ENCODE measurements at regions not wholly inside any gene's neighbourhood (a gene's known extent, or its start where the extent isn't known, plus 50 kb on each side); places are given as distances from the start of the nearest gene placed in this dataset.
A peak's percentile ranks its signal among the peaks of the same experiment; 100 is the strongest.

GRCh38 chr6:43970913-43971775, 156.1 kb downstream of the MRPL14 start (continued):
- TF ChIP-seq, protein P1, sequence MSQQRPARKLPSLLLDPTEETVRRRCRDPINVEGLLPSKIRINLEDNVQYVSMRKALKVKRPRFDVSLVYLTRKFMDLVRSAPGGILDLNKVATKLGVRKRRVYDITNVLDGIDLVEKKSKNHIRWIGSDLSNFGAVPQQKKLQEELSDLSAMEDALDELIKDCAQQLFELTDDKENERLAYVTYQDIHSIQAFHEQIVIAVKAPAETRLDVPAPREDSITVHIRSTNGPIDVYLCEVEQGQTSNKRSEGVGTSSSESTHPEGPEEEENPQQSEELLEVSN (IDR thresholded peaks at IDR 0.05; ENCODE audit: borderline replicate concordance in 1 of 2, extremely low read depth in 1 of 2, insufficient read depth in 1 of 2, insufficient read length in 1 of 2, low read depth in 1 of 2, low read length in 1 of 2, poor library complexity in 1 of 2, severe bottlenecking in 1 of 2), result peak; percentile 10 to 28
- TF ChIP-seq BRD4 (IDR thresholded peaks at IDR 0.05) (peak; percentile 59; the same call in 1 of the 2 replicates), ZFP36 (IDR thresholded peaks at IDR 0.05; ENCODE audit: low read depth, low read length, partially characterized antibody) (no peak), SP2 (IDR thresholded peaks at IDR 0.05; ENCODE audit: extremely low read depth, low read depth, low read length, poor library complexity, severe bottlenecking) (no peak), ZNF3 (CRISPR knock-in tag; IDR thresholded peaks at IDR 0.05) (0 out of 2 replicates have a peak, but pooled peaks have one; percentile 39), RAD51 (IDR thresholded peaks at IDR 0.05; ENCODE audit: borderline replicate concordance, low read depth) (no peak; the same call in 1 of the 2 replicates), KDM5B (IDR thresholded peaks at IDR 0.05; ENCODE audit: insufficient replicate concordance, low read depth, low read length) (peak; percentile 51), NFRKB (IDR thresholded peaks at IDR 0.05; ENCODE audit: low read depth) (peak; percentile 55), TFE3 (CRISPR knock-in tag; IDR thresholded peaks at IDR 0.05) (peak; percentile 12; the same call in 1 of the 2 replicates), CTBP1 (IDR thresholded peaks at IDR 0.05; ENCODE audit: borderline replicate concordance) (peak; percentile 53), PML (IDR thresholded peaks at IDR 0.05; ENCODE audit: low read length) (no peak), RBBP5 (IDR thresholded peaks at IDR 0.05; ENCODE audit: borderline replicate concordance, insufficient read depth, low read length, poor library complexity, severe bottlenecking) (peak; percentile 14), PPARD (CRISPR knock-in tag; IDR thresholded peaks at IDR 0.05) (no peak), CHCHD3 (CRISPR knock-in tag; IDR thresholded peaks at IDR 0.05) (no peak), CREB1 (IDR thresholded peaks at IDR 0.05) (no peak), CREB1 (CRISPR knock-in tag; IDR thresholded peaks at IDR 0.05) (0 out of 2 replicates have a peak, but pooled peaks have one; percentile 41), ZNF785 (CRISPR knock-in tag; IDR thresholded peaks at IDR 0.05) (no peak), PHF8 (IDR thresholded peaks at IDR 0.05; ENCODE audit: borderline replicate concordance, low read length) (peak; percentile 38; the same call in 1 of the 2 replicates), NFIC (IDR thresholded peaks at IDR 0.05) (peak; percentile 93), ZFPM2 (CRISPR knock-in tag; IDR thresholded peaks at IDR 0.05) (no peak), LCOR (CRISPR knock-in tag; IDR thresholded peaks at IDR 0.05) (peak; percentile 56; the same call in 1 of the 2 replicates), ZKSCAN3 (CRISPR knock-in tag; IDR thresholded peaks at IDR 0.05) (0 out of 2 replicates have a peak, but pooled peaks have one; percentile 34)

Data from K562 (cell line).